Gastroesophageal sphincter (tissue), 4 donors: ENCODE measurements at regions not wholly inside any gene's neighbourhood (a gene's known extent, or its start where the extent isn't known, plus 50 kb on each side); places are given as distances from the start of the nearest gene placed in this dataset.
A peak's percentile ranks its signal among the peaks of the same experiment; 100 is the strongest.

Source experiments
- ATAC-seq: fragments of 150-250 bp; one replicate; pipeline ENCODE4 v1.9.1; 2016; ENCODE audit warnings: mild to moderate bottlenecking, moderate library complexity
- H3K27ac ChIP-seq, 4 donors: fragments of 200-600 bp; sonication (generic) in 3 of 4; 1 replicate in 3 of 4; 2 replicates in 1 of 4; pipeline ENCODE4 v1.5.1; 2016 to 2019
- H3K27me3 ChIP-seq: fragments of 200-600 bp; sonication (generic); one replicate; pipeline ENCODE4 v1.5.1; 2019
- H3K36me3 ChIP-seq, 2 donors: fragments of 200-600 bp; sonication (generic); one replicate each; pipeline ENCODE4 v1.5.1; 2019; ENCODE audit warnings: control low read depth in 1 of 2
- H3K4me1 ChIP-seq, 3 donors: fragments of 200-600 bp; sonication (generic); 1 replicate in 2 of 3; 2 replicates in 1 of 3; pipeline ENCODE4 v1.5.1; 2016 to 2019; ENCODE audit warnings: control low read depth in 2 of 3
- H3K4me3 ChIP-seq, 2 donors: fragments of 200-600 bp; sonication (generic); one replicate each; pipeline ENCODE4 v1.5.1; 2019; ENCODE audit warnings: mild to moderate bottlenecking in 1 of 2, moderate library complexity in 1 of 2
- H3K9me3 ChIP-seq, 3 donors: fragments of 200-600 bp; sonication (generic); one replicate each; pipeline ENCODE4 v1.5.1; 2017 to 2019; ENCODE audit warnings: control low read depth in 2 of 3
- CTCF ChIP-seq, 4 experiments: fragments of 200-600 bp in 2 of 4; fragments of 450-650 bp in 2 of 4; sonication (generic) in 1 of 4; IDR thresholded peaks; one replicate each; pipeline ENCODE4 v1.5.1; 2017 to 2019; ENCODE audit warnings: antibody characterized with exemption in 4 of 4, mild to moderate bottlenecking in 2 of 4, moderate library complexity in 2 of 4
- EP300 ChIP-seq: sonication (generic); formaldehyde crosslinking; IDR thresholded peaks from one replicate; pipeline ENCODE4 v1.6.1; 2017; ENCODE audit warnings: antibody characterized with exemption, mild to moderate bottlenecking
- POLR2A ChIP-seq, 2 donors: fragments of 450-650 bp; IDR thresholded peaks; one replicate each; pipeline ENCODE4 v1.6.1; 2017; ENCODE audit warnings: antibody characterized with exemption in 2 of 2, mild to moderate bottlenecking in 2 of 2, moderate library complexity in 1 of 2
- POLR2AphosphoS5 ChIP-seq: sonication (generic); formaldehyde crosslinking; IDR thresholded peaks from one replicate; pipeline ENCODE4 v1.6.1; 2017; ENCODE audit warnings: antibody characterized with exemption
- WGBS, 2 donors: methylation state at CpG; one replicate each; pipeline ENCODE4 v1.1.5; 2018; ENCODE audit warnings: low coverage in 1 of 2; 5-methylcytosine and 5-hydroxymethylcytosine counted together

GRCh38 chr11:111046291-111046690, 199.2 kb upstream of the POU2AF2 start:
- Histone ChIP-seq H3K9me3 (no peaks in the 10 kb centered on the region), H3K36me3 (no peaks in the 10 kb centered on the region), H3K27me3 (no peaks in the 10 kb centered on the region), H3K27ac (peak overlapping the region in 1 of 4 donors; percentile 31), H3K4me3 (no peak overlapping the region), H3K4me1 (peaks cover 0 to 18% (median 5%) of the 10 kb centered on the region in 3 donors)
- TF ChIP-seq CTCF (IDR thresholded peaks at IDR 0.05) (no peak), EP300 (no peak), POLR2AphosphoS5 (no peak), POLR2A (IDR thresholded peaks at IDR 0.05) (no peak)
- 17 to 46% methylated on average over 2 of the region's 2 CpGs for WGBS, 2 donors
- no peak for ATAC-seq

- no peaks in the 10 kb centered on the region for H3K9me3 ChIP-seq
- no peaks in the 10 kb centered on the region for H3K27me3 ChIP-seq
- ATAC-seq: peak; percentile 43
- no peak for TF ChIP-seq POLR2A (IDR thresholded peaks at IDR 0.05)
- no peak for TF ChIP-seq POLR2AphosphoS5
- TF ChIP-seq EP300: no peak
- TF ChIP-seq CTCF (IDR thresholded peaks at IDR 0.05): no peak
- H3K4me1 ChIP-seq: peaks cover 0 to 18% (median 5%) of the 10 kb centered on the region in 3 donors
- no peaks in the 10 kb centered on the region for H3K36me3 ChIP-seq
- H3K27ac ChIP-seq: peak overlapping the region in 1 of 4 donors; percentile 31
- no peak overlapping the region for H3K4me3 ChIP-seq
- WGBS, 2 donors: 67 to 90% methylated on average over 1 of the region's 1 CpG
These were observed 199.7 kb upstream of the POU2AF2 start for GRCh38 chr11:111045874-111046273.

GRCh38 chr11:111045407-111045803, 200.1 kb upstream of the POU2AF2 start:
- no peaks in the 10 kb centered on the region for H3K27me3 ChIP-seq
- no peaks in the 10 kb centered on the region for H3K9me3 ChIP-seq
- peak overlapping the region in 3 of 4 donors; percentile 20 to 46 (median 31) for H3K27ac ChIP-seq
- TF ChIP-seq POLR2AphosphoS5 (no peak), POLR2A (IDR thresholded peaks at IDR 0.05) (no peak), CTCF (IDR thresholded peaks at IDR 0.05) (no peak), EP300 (no peak)
- H3K4me3 ChIP-seq: no peak overlapping the region
- peaks cover 0 to 18% (median 5%) of the 10 kb centered on the region in 3 donors for H3K4me1 ChIP-seq
- no peaks in the 10 kb centered on the region for H3K36me3 ChIP-seq
- ATAC-seq: peak; percentile 63

DNA sequence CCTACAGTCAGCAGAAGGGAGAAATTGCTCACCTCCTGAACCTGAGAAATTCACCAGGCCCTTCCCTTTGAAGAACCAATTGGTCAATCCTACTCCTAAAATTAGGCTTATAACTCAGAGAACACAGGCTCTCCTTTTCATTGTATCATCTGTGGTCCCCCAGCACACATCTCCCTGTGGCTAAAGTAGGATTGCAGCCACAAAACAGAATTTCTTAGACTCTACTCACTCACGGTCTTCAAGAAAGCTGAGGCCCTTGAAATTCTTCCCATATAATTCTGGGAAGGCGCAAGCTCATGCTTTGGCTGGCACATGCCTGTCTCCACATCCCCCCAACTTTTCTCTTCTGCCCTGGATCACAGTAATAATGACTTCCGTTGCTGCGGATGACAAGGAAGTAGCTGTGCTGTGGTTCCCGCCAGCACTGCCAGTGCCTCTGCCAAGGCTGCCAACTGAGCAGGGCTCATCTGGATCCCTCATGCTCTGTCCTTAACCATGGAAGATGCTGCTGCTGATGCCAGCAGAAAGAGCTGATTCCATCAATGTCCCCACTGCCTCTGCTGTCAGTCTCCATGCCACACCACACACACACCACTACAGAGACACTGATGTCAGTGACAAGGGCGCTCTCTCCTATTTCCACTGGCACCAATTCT, 200.6 kb upstream of the POU2AF2 start:
- H3K36me3 ChIP-seq: no peaks in the 10 kb centered on the region
- ATAC-seq: no peak
- 60 to 83% methylated on average over 1 to 4 of the region's 6 CpGs for WGBS, 2 donors
- peaks cover 0 to 18% (median 5%) of the 10 kb centered on the region in 3 donors for H3K4me1 ChIP-seq
- H3K27me3 ChIP-seq: no peaks in the 10 kb centered on the region
- H3K27ac ChIP-seq: peak overlapping the region in 3 of 4 donors; percentile 20 to 46 (median 31)
- TF ChIP-seq EP300 (no peak), POLR2AphosphoS5 (no peak), POLR2A (IDR thresholded peaks at IDR 0.05) (no peak), CTCF (IDR thresholded peaks at IDR 0.05) (no peak)
- H3K9me3 ChIP-seq: no peaks in the 10 kb centered on the region
- H3K4me3 ChIP-seq: no peak overlapping the region

DNA sequence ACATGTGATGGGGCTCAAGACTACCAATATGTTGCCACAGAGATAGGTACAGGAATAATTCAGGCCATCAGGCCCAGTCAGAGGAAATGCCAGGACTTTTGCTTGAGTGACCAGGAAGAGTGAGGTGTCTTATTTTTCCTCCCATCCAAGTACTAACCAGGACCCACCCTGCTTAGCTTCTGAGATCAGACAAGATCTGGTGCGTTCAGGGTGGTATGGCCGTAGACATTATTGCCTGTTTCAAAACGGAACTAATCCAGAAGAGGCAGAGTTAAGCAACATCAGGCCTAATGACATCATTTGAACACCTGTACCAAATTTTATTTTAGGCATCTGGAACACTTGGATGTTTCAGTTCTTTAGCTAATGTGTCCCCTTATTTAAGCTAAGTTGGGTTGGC, 205.5 kb upstream of the POU2AF2 start:
- no peaks in the 10 kb centered on the region for H3K36me3 ChIP-seq
- no peaks in the 10 kb centered on the region for H3K27me3 ChIP-seq
- WGBS, 2 donors: 90% methylated on average over 3 of the region's 3 CpGs; no CpG with 5 or more reads in 1 of the 2 donors
- no peaks in the 10 kb centered on the region for H3K9me3 ChIP-seq
- peaks cover 0 to 5% (median under 1%) of the 10 kb centered on the region in 3 donors for H3K4me1 ChIP-seq
- H3K27ac ChIP-seq: no peak overlapping the region
- ATAC-seq: no peak
- no peak overlapping the region for H3K4me3 ChIP-seq
- no peak for TF ChIP-seq POLR2A (IDR thresholded peaks at IDR 0.05)
- no peak for TF ChIP-seq CTCF (IDR thresholded peaks at IDR 0.05)
- TF ChIP-seq EP300: no peak
- TF ChIP-seq POLR2AphosphoS5: no peak
